ENCODE measurements at regions not wholly inside any gene's neighbourhood (a gene's known extent, or its start where the extent isn't known, plus 50 kb on each side); places are given as distances from the start of the nearest gene placed in this dataset.

- no peak for DNase-seq (ENCODE audit: low read depth)
These were observed 129.9 kb upstream of the ZNF644 start for GRCh38 chr1:91151702-91152101.

GRCh38 chr1:91148641-91149069, 126.8 kb upstream of the ZNF644 start:
- no peak for DNase-seq (ENCODE audit: low read depth)

- DNase-seq (ENCODE audit: low read depth) = no peak
These were observed 120.0 kb upstream of the ZNF644 start for GRCh38 chr1:91141858-91142257.

GRCh38 chr1:91138959-91139358, 117.1 kb upstream of the ZNF644 start:
- no peak for DNase-seq (ENCODE audit: low read depth)

GRCh38 chr1:91137173-91137852, 115.5 kb upstream of the ZNF644 start:
- DNase-seq (ENCODE audit: low read depth) = no peak

- no peak for DNase-seq (ENCODE audit: low read depth)
These were observed 114.0 kb upstream of the ZNF644 start for GRCh38 chr1:91135799-91136198.

GRCh38 chr1:91133248-91133647, 111.4 kb upstream of the ZNF644 start:
- DNase-seq (ENCODE audit: low read depth) = no peak

GRCh38 chr1:91130256-91130985, 108.6 kb upstream of the ZNF644 start:
- no peak for DNase-seq (ENCODE audit: low read depth)

GRCh38 chr1:91129458-91129857, 107.6 kb upstream of the ZNF644 start:
- DNase-seq (ENCODE audit: low read depth) = no peak

GRCh38 chr1:91129017-91129416, 107.2 kb upstream of the ZNF644 start:
- no peak for DNase-seq (ENCODE audit: low read depth)

- no peak for DNase-seq (ENCODE audit: low read depth)
These were observed 103.2 kb upstream of the ZNF644 start for GRCh38 chr1:91124989-91125417.

GRCh38 chr1:91124290-91124985, 102.6 kb upstream of the ZNF644 start:
- DNase-seq (ENCODE audit: low read depth) = no peak

GRCh38 chr1:91123773-91124172, 101.9 kb upstream of the ZNF644 start:
- DNase-seq (ENCODE audit: low read depth) = no peak

- no peak for DNase-seq (ENCODE audit: low read depth)
These were observed 101.5 kb upstream of the ZNF644 start for GRCh38 chr1:91123319-91123718.

- no peak for DNase-seq (ENCODE audit: low read depth)
These were observed 100.4 kb upstream of the ZNF644 start for GRCh38 chr1:91122106-91122717.

- no peak for DNase-seq (ENCODE audit: low read depth)
These were observed 99.5 kb upstream of the ZNF644 start for GRCh38 chr1:91121366-91121765.

- DNase-seq (ENCODE audit: low read depth) = no peak
These were observed 99.1 kb upstream of the ZNF644 start for GRCh38 chr1:91120936-91121335.

GRCh38 chr1:91120421-91120820, 98.6 kb upstream of the ZNF644 start:
- DNase-seq (ENCODE audit: low read depth) = no peak

- DNase-seq (ENCODE audit: low read depth) = no peak
These were observed 82.9 kb upstream of the ZNF644 start for GRCh38 chr1:91104712-91105111.

GRCh38 chr1:91101328-91101727, 79.5 kb upstream of the ZNF644 start:
- no peak for DNase-seq (ENCODE audit: low read depth)

GRCh38 chr1:91099746-91100621, 78.1 kb upstream of the ZNF644 start:
- no peak for DNase-seq (ENCODE audit: low read depth)
